ENCODE measurements at regions not wholly inside any gene's neighbourhood (a gene's known extent, or its start where the extent isn't known, plus 50 kb on each side); places are given as distances from the start of the nearest gene placed in this dataset.

DNA sequence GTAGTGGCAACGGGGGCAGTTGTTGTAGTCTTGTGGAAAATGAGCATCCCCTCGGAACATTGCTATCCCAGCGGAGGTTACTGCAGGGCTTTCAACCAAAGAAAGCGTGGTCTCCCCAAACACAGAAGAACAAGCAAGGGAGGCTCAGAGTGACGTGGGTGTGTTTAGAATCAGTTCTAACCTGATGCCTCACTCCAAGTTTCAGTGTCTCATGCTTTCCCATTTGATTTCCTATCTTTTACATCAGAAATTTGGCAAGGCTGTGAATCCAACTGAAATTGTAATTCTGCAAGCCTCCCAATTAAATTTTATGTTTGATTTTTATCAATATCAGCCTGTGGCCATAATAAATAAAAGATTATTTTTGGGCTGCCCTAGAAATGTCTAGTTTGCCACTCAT is 156.1 kb upstream of the LNX1 start:
- no peak for TF ChIP-seq CTCF (conservative IDR thresholded peaks at IDR 0.05 in 1 of 2, IDR thresholded peaks at IDR 0.05 in 1 of 2; ENCODE audit: extremely low read depth in 1 of 2, insufficient read depth in 1 of 2, low read depth in 1 of 2, low read length in 2 of 2)
- no peak for TF ChIP-seq EZH2 (IDR thresholded peaks at IDR 0.05; ENCODE audit: borderline replicate concordance, low read length)

Measured in mammary epithelial cell (primary cell).